Activated naive CD4-positive, alpha-beta T cell treated with anti-CD3 and anti-CD28 coated beads, Interleukin-2, amount 10 ng/mL, durations not matched to agents 7 days and 5 days (primary cell): ENCODE measurements at regions not wholly inside any gene's neighbourhood (a gene's known extent, or its start where the extent isn't known, plus 50 kb on each side); places are given as distances from the start of the nearest gene placed in this dataset.
"Not testable (repeated sequence)": the region's sequence is repeated elsewhere in the genome, so short reads cannot be mapped to it uniquely, and the experiment has no call there.

Experiments used
- CTCF ChIA-PET: fragments of 350-600 bp; sonication (Branson Sonifier 250); formaldehyde crosslinking; loops from one replicate; lab custom pipeline; 2021; ENCODE audit warnings: antibody characterized with exemption; lab: Charles Lee
- DNase-seq: peaks from one replicate; pipeline ENCODE4 v3.0.0-alpha.2; 2020
- H3K27ac Mint-ChIP-seq: one replicate; pipeline ENCODE4 v1.8.0; 2021; ENCODE audit warnings: mild to moderate bottlenecking, moderate library complexity, mixed read lengths
- H3K27me3 Mint-ChIP-seq: one replicate; pipeline ENCODE4 v1.8.0; 2021; ENCODE audit warnings: mild to moderate bottlenecking, mixed read lengths
- H3K36me3 Mint-ChIP-seq: one replicate; pipeline ENCODE4 v1.8.0; 2021; ENCODE audit warnings: mixed read lengths
- H3K4me1 Mint-ChIP-seq: one replicate; pipeline ENCODE4 v1.8.0; 2021; ENCODE audit warnings: mixed read lengths
- H3K4me3 Mint-ChIP-seq: one replicate; pipeline ENCODE4 v1.8.0; 2021; ENCODE audit warnings: mild to moderate bottlenecking, moderate library complexity, mixed read lengths
- H3K9me3 Mint-ChIP-seq: one replicate; pipeline ENCODE4 v1.8.0; 2021; ENCODE audit warnings: mixed read lengths

DNA sequence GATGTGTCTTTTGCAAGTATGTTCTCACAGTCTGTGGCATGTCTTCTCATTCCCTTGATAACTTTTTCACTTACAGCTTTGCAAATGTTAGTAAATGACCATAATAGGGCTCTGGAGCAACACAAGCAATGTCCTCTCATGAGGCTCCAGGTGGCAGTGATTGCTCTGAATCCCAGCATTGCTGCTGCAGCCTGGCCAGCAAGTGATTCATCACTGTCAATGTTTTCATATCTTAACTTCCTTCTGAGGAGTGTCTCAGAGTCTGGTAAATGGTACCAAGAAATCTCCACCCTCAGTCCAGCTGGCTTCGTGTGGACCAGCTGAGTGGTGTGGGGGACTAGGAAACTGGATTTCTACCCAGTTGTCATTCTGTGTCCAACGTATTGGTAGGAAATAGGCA, 139.6 kb downstream of the MYLK4 start:
- Mint-ChIP-seq H3K36me3 (no peaks in the 10 kb centered on the region), H3K27ac (no peak overlapping the region), H3K4me1 (no peaks in the 10 kb centered on the region), H3K4me3 (no peak overlapping the region), H3K27me3 (peaks cover 25% of the 10 kb centered on the region), H3K9me3 (peaks cover 6% of the 10 kb centered on the region)
- no peak for DNase-seq
- CTCF ChIA-PET: no interaction called here

DNA sequence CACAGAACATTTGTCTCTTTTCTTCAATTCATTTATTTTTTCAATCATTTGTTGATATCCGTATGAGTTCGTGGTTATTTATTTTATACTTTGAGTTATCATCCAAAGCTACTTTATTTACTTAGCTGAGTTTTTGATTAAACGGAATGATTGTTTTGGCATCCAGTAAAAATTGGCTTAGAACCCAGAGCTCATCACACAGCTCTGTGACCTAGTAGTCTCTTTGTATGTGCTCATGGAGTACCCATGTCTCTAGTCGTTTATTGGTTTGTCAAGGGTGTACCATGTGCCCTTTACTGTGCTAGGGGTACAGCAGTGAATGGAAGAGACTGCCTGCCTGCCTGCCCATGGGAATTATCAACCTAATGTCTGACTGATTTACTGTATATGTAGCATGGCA, 142.2 kb downstream of the MYLK4 start:
- Mint-ChIP-seq H3K9me3 (no peaks in the 10 kb centered on the region), H3K36me3 (no peaks in the 10 kb centered on the region), H3K27me3 (peaks cover 21% of the 10 kb centered on the region), H3K27ac (no peak overlapping the region), H3K4me3 (no peak overlapping the region), H3K4me1 (no peaks in the 10 kb centered on the region)
- DNase-seq: no peak
- CTCF ChIA-PET: interaction anchor here (0.6 to 1.4 kb wide), 2 partner anchors 26 to 502 kb away, joined by 3 read pairs; no protein-coding TSS in a partner anchor

DNA sequence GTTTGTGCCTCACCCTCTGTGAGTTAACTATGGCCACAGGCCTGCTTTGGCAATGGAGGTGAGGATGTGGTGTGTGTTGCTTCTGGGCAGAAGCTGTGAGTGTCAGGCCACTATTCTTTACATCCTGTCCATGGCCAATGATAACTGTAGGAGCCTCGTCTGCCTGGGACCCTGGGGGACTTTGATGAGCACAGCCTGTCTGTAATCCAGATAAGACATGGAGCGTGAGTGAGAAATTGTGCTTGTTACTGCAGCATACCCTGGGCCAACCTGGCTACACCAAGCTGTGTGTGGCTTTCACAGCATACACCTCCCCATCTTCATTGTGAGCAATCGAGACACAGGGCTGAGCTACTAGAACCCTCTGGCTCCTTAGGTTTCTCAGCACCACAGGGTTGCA, 150.4 kb downstream of the MYLK4 start:
- Mint-ChIP-seq H3K36me3 (no peaks in the 10 kb centered on the region), H3K27ac (no peak overlapping the region)
- CTCF ChIA-PET: no interaction called here

DNA sequence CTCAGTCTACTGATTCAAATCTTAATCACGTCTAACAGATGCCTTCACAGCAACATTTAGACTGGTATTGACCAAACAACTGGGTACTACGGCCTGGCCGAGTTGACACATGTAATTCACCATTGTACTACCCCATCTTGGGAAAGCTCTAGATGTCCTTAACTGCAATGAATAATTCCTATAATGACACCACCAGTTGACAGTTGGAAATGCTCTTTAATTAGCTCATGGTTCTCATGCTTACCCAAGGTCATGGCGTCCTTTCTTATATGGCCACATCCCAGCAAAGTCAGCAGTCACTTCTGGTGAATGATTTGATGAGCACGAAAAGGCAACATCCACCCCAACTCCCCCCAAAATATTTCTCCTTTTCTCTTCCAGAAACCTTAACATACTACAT, 150.9 kb downstream of the MYLK4 start:
- Mint-ChIP-seq H3K36me3 (no peaks in the 10 kb centered on the region), H3K4me3 (no peak overlapping the region), H3K27ac (no peak overlapping the region), H3K9me3 (no peaks in the 10 kb centered on the region), H3K4me1 (no peaks in the 10 kb centered on the region), H3K27me3 (peaks cover 21% of the 10 kb centered on the region)
- CTCF ChIA-PET: no interaction called here
- no peak for DNase-seq

More for the DNA sequence above, 150.4 kb downstream of the MYLK4 start:
- H3K9me3 Mint-ChIP-seq: no peaks in the 10 kb centered on the region
- DNase-seq: no peak
- H3K4me3 Mint-ChIP-seq: no peak overlapping the region
- H3K27me3 Mint-ChIP-seq: peaks cover 24% of the 10 kb centered on the region
- H3K4me1 Mint-ChIP-seq: no peaks in the 10 kb centered on the region

DNA sequence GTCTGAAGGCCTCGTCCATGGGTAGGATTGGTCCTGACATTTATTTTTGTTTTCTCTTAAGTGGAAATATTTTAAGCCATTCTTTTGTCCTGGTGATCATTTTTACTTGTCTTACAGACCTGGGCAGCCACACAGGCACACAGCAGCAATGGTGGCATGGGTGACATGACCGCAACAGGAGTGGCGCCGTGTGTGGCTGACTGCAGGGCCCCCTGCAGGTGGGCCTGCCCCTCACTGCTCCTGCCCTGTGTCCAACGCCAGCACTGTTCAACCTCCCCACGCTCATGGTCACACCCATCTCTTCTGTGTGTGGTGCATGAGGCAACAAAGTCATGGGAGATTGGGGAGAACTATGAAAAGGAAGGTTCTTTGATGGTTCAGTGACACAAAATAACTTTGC, 151.9 kb downstream of the MYLK4 start:
- Mint-ChIP-seq H3K4me3 (no peak overlapping the region), H3K36me3 (no peaks in the 10 kb centered on the region), H3K4me1 (no peaks in the 10 kb centered on the region), H3K9me3 (no peaks in the 10 kb centered on the region), H3K27me3 (peaks cover 22% of the 10 kb centered on the region), H3K27ac (no peak overlapping the region)
- no peak for DNase-seq
- CTCF ChIA-PET: no interaction called here

DNA sequence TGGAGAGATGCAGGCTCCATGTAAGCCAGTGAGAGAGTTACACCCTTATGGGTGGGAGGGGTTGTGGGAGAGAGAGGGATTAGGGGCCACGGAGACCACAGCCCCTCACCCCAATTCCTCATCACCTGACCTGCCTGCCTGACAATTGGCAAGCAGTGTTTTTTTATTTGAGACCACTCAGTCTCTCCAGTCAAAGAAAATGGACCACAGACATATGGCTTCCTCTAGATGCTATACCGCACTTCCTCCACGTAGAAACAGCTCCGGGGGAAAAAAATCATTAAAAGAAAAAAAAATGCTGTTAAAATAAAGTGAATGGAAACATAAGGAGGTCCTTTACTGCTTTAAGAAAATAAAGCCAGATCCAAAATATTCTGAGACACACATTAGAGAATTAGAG, 152.7 kb downstream of the MYLK4 start:
- no peaks in the 10 kb centered on the region for H3K36me3 Mint-ChIP-seq
- no peaks in the 10 kb centered on the region for H3K9me3 Mint-ChIP-seq
- DNase-seq: no peak
- no peaks in the 10 kb centered on the region for H3K4me1 Mint-ChIP-seq
- H3K27ac Mint-ChIP-seq: no peak overlapping the region
- CTCF ChIA-PET: no interaction called here
- H3K27me3 Mint-ChIP-seq: peaks cover 21% of the 10 kb centered on the region
- no peak overlapping the region for H3K4me3 Mint-ChIP-seq

DNA sequence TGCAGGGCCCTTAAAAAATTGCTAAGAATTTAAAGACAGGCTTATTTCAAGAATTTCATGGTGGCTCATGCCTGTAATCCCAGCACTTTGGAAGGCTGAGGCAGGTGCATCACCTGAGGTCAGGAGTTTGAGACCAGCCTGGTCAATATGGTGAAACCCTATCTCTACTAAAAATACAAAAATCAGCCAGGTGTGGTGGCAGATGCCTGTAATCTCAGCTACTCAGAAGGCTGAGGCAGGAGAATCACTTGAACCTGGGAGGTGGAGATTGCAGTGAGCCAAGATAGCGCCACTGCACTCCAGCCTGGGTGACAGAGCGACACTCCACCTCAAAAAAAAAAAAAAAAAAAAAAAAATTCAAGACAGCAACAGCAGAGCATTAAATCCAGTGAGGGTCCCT, 153.3 kb downstream of the MYLK4 start:
- peaks cover 26% of the 10 kb centered on the region for H3K27me3 Mint-ChIP-seq
- DNase-seq, CTCF ChIA-PET, H3K4me1 Mint-ChIP-seq, H3K36me3 Mint-ChIP-seq, H3K4me3 Mint-ChIP-seq, H3K27ac Mint-ChIP-seq, H3K9me3 Mint-ChIP-seq: not testable (repeated sequence)

DNA sequence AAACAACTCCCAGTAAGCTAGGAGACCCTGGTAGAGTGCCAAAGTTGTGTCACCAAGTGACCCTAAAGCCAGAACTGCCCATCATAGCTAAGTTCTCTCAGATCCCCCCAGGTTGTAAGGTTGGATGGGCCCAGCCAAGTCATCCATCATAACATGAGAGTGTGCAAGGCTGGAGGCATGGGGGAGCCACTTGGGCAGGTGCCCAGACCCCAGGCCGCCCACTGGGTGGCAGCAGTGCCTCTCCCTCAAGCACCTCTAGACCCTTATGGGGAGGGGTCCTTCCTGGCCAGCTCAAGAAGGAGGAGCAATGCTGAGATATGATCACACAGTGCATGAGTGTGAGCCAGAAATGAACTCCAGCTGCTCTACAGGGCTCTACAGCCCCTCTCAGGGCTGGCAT, 154.5 kb downstream of the MYLK4 start:
- CTCF ChIA-PET: no interaction called here
- no peaks in the 10 kb centered on the region for H3K9me3 Mint-ChIP-seq
- H3K27ac Mint-ChIP-seq: no peak overlapping the region
- H3K36me3 Mint-ChIP-seq: no peaks in the 10 kb centered on the region
- no peak overlapping the region for H3K4me3 Mint-ChIP-seq
- DNase-seq: no peak
- H3K27me3 Mint-ChIP-seq: peaks cover 26% of the 10 kb centered on the region
- H3K4me1 Mint-ChIP-seq: no peaks in the 10 kb centered on the region

DNA sequence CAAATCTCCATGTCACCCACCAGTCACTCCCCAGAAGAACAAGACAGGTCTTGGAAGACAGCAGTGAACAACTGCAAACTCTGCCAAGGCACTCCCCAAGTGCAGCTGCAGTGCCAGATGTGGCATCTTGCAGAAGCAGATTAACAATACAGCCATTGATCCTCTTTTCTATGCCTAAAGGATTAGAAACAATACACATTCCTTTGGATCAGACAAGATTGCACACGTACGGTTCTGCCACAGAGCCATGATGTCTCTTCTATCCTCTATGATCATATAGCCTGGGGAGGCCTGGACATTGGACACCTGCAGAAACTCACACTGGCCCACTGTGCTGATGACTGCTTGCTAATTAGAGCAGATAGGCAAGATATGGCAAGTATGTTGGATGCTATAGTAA, 155.9 kb downstream of the MYLK4 start:
- no peak overlapping the region for H3K27ac Mint-ChIP-seq
- H3K27me3 Mint-ChIP-seq: peaks cover 21% of the 10 kb centered on the region
- no peak overlapping the region for H3K4me3 Mint-ChIP-seq
- no peaks in the 10 kb centered on the region for H3K9me3 Mint-ChIP-seq
- no peak for DNase-seq
- H3K4me1 Mint-ChIP-seq: no peaks in the 10 kb centered on the region
- no peaks in the 10 kb centered on the region for H3K36me3 Mint-ChIP-seq
- CTCF ChIA-PET: no interaction called here

DNA sequence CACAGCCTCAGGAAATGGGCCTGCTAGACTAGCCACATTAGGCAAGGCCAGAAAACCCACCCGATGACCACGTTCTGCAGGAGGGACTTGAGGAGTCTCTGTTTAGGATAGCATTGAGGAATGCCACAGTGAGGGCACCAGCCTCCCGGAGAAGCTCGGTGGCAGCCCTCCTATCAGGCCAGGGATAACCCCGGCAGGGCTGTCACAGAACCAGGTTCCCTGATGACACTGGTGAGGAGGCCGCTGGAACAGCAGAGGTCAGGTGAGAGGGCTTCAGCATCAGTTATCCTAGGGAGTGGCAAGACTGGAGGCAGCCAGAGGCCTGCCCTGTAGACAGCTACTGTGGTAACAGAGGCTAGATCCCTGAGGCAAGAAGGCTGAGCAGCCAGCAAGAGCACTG, 157.6 kb downstream of the MYLK4 start:
- Mint-ChIP-seq H3K4me1 (no peaks in the 10 kb centered on the region), H3K36me3 (no peaks in the 10 kb centered on the region), H3K27ac (no peak overlapping the region), H3K4me3 (no peak overlapping the region), H3K27me3 (peaks cover 31% of the 10 kb centered on the region), H3K9me3 (no peaks in the 10 kb centered on the region)
- CTCF ChIA-PET: interaction anchor here (1.2 kb wide), 1 partner anchor 41 kb away, joined by 6 read pairs; no protein-coding TSS in a partner anchor
- no peak for DNase-seq

DNA sequence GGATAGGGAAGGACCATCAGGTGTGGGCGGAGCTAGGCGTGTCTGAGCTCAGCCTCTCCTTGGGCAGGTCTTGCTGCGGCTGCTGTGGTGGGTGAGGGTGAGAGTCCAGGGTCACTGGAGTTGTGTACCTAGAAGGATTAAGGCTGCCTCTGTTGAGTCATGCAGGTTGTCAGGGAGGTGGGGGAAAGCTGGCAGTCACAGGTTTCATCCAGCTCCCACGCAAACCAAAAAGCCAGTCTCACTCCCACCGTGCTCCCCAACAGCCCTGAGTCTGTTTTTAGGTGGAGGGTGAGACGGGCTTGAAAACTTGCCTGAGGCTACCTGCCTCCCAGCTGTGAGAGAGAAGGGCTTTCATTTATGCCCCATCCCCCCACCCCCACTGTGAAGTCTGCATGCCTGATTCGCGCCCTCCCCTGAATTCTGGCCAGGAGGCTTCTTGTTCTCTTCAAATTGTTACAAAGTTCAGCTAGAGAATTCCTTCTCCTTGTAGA, 161.5 kb downstream of the MYLK4 start:
- Mint-ChIP-seq H3K27me3 (peaks cover 33% of the 10 kb centered on the region), H3K36me3 (no peaks in the 10 kb centered on the region), H3K4me1 (no peaks in the 10 kb centered on the region), H3K4me3 (no peak overlapping the region), H3K9me3 (no peaks in the 10 kb centered on the region), H3K27ac (no peak overlapping the region)
- CTCF ChIA-PET: interaction anchor here (0.5 to 0.7 kb wide), 2 partner anchors 727 to 1703 kb away, joined by 3 read pairs; no protein-coding TSS in a partner anchor
- no peak for DNase-seq

DNA sequence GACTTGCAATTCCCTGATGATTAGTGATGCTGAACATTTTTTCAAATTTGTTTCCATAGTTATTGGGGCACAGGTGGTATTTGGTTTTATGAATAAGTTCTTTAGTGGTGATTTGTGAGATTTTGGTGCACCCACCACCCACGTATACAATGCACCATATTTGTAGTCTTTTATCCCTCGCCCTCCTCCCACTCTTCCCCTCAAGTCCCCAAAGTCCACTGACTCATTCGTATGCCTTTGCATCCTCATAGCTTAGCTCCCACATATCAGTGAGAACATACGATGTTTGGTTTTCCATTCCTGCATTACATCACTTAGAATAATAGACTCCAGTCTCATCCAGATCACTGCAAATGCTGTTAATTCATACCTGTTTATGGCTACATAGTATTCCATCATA, 167.3 kb downstream of the MYLK4 start:
- no peak for DNase-seq
- CTCF ChIA-PET: no interaction called here
- Mint-ChIP-seq H3K36me3 (no peaks in the 10 kb centered on the region), H3K27ac (no peak overlapping the region), H3K4me1 (no peaks in the 10 kb centered on the region), H3K27me3 (peaks cover 27% of the 10 kb centered on the region), H3K4me3 (no peak overlapping the region), H3K9me3 (no peaks in the 10 kb centered on the region)

DNA sequence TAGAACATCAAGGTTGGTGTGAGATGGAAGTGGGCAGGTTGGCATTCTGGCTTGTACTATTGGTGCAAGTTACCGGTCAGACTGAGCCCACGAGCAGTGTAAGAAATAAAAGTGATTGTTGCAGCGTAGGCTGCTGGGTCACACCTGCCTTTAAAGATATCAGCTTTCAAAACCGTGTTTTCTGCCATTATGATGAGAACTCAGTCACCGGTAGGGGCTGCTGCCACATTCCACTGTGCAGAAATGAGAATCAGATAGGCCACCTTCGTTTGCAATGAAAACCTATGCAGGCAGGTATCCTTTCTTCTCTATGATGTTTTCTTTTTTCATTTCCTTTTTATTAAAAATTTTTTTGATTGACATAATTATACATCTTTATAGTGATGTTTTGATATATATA, 168.5 kb downstream of the MYLK4 start:
- Mint-ChIP-seq H3K4me3 (no peak overlapping the region), H3K36me3 (no peaks in the 10 kb centered on the region), H3K27ac (no peak overlapping the region), H3K27me3 (peaks cover 27% of the 10 kb centered on the region), H3K4me1 (no peaks in the 10 kb centered on the region), H3K9me3 (no peaks in the 10 kb centered on the region)
- DNase-seq: no peak
- CTCF ChIA-PET: no interaction called here

DNA sequence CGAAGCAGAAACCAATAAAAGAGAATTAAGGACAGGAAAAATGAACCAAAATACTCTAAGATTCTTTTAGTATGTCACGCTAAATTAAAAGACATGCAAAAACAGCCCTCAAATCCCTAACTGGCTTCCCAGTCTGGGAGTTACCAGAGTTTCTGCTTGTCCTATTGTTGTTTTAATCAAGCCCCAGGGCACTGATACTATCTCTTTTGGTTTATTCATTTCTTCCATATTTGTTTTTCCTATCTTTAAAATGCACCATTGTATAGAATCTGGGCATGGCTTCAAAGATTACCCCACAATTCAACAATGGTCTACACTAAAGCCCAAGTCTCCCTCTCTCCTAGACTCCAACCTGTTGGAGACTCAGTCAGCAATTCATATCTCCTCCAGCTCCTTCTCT, 169.1 kb downstream of the MYLK4 start:
- H3K4me3 Mint-ChIP-seq: no peak overlapping the region
- peaks cover 28% of the 10 kb centered on the region for H3K27me3 Mint-ChIP-seq
- CTCF ChIA-PET: no interaction called here
- no peaks in the 10 kb centered on the region for H3K4me1 Mint-ChIP-seq
- no peaks in the 10 kb centered on the region for H3K36me3 Mint-ChIP-seq
- H3K9me3 Mint-ChIP-seq: no peaks in the 10 kb centered on the region
- no peak overlapping the region for H3K27ac Mint-ChIP-seq
- no peak for DNase-seq

DNA sequence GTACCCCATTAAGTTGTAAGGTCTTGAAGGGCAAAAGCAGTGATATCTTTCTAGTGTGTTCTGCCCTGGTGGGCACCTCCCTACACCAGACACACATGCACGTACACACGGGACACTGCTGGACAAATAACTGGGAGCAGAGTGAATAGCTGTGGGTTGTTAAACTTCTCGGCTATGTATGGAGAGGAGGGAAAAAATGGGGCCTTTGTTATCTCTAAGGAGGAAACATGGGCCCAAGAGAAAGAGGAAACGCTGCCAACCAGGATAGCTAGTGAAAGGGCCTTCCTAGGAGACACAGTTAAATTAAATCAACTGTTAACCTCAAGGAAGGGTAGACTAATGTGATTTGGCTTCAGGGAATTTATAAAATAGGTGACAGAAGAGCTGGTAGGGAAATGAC, 169.7 kb downstream of the MYLK4 start:
- Mint-ChIP-seq H3K36me3 (no peaks in the 10 kb centered on the region), H3K4me1 (no peaks in the 10 kb centered on the region), H3K4me3 (no peak overlapping the region), H3K9me3 (no peaks in the 10 kb centered on the region), H3K27ac (no peak overlapping the region), H3K27me3 (peaks cover 30% of the 10 kb centered on the region)
- CTCF ChIA-PET: no interaction called here
- DNase-seq: no peak
